ENCODE measurements at regions not wholly inside any gene's neighbourhood (a gene's known extent, or its start where the extent isn't known, plus 50 kb on each side); places are given as distances from the start of the nearest gene placed in this dataset.
"Not testable (repeated sequence)": the region's sequence is repeated elsewhere in the genome, so short reads cannot be mapped to it uniquely, and the experiment has no call there.

DNA sequence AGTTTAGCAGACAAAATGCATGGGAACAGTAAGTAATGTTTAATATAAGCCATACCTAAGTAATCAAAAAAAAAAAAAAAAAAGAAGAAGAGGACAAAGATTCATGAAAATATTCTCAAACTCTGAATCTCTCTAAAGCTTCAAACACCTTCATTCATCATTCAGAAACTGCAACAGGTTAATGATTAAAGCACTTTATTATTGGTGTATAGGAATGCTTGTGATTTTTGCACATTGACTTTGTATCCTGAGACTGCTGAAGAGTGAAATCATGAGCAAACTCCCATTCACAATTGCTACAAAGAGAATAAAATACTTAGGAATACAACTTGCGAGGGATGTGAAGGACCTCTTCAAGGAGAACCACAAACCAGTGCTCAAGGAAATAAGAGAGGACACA lies 278.4 kb upstream of the DCN start:
- DNase-seq (ENCODE audit: low read depth in 2 of 2) = no peak

GRCh38 chr12:91460469-91460868 lies 277.9 kb upstream of the DCN start:
- no peak for DNase-seq (ENCODE audit: low read depth in 2 of 2)

DNA sequence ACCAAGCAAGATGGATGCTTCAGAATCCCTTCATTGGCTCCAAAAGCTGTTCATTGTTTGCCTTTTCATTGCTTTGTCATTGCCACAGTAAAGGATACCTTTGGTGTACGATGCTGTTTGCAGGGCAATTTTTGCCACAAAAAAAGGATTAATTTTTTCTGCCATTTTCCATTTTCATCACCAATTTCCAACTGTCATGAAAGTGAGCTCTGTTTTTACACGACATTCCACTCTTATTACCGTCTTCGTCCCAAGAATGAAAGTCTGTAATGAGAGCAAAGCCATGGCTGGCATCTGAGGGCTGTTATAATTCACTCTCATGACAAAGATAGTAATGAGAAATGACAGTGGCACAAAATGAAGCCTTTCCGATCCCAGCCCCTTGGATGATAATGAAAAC lies 272.7 kb upstream of the DCN start:
- DNase-seq (ENCODE audit: low read depth in 2 of 2) = no peak

GRCh38 chr12:91454179-91454578 lies 271.6 kb upstream of the DCN start:
- DNase-seq (ENCODE audit: low read depth in 2 of 2) = no peak

GRCh38 chr12:91452464-91452863 lies 269.8 kb upstream of the DCN start:
- not testable (repeated sequence) for DNase-seq (ENCODE audit: low read depth in 2 of 2)

DNA sequence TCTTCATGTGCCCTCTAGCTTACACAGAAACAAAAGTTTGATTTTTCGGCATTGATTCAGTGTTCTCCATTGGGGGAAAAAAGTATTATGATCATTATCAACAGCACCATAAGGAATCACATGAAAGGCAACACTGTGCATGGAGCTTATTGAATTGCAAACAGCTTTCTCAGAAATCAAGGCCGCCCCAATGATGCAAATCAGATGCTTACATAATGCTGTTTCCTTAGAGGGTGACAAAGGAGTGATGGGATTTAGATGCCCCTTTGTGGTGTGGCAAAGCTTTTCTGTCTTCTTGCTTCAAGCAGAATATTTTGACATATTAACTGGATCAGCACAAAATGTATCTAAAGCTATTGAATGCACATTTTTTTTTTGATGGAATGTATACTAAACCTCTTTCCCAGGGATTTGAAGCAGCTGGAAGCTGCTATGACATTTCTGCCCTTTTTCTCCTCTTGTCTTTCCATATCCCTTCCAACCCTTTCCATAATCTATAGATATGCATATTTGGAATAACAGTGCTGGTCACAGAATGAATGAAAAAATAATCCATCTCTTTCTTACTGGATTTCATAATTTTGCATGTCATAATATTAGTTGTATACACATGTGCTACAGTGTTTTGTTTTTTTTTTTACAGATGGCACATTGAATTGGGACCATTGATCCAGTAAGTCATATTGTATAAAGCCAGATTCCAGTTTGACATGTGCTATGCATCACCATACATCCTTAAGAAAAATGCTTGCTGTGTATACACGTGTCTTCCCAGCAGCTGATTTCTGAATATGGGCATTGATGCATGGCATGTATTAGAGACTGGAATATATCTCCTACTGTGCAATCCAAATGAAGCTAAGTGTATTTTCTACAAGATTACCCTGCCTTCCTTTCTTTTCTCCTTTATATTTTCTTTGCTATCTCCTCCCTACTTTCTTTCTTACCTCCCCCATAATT lies 259.7 kb upstream of the DCN start:
- DNase-seq (ENCODE audit: low read depth in 2 of 2) = no peak

DNA sequence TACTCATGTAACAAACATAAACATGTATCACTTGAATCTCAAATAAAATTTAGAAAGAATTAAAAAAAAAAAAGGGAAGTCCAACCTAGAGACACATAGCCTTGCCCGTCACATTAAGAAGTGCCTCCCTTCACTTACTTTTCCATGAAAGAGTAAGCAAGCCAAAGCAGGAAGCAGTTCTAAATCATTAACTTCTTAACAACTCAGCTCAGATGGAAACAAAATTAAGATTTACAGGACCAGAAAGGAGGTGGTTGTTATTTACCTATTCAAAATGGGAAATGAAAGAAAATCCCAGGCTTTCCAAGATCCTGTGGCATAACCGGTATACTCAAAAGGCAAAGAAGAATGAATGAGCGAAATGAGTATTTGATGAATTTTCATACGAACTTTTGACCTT lies 258.6 kb upstream of the DCN start:
- no peak for DNase-seq (ENCODE audit: low read depth in 2 of 2)

DNA sequence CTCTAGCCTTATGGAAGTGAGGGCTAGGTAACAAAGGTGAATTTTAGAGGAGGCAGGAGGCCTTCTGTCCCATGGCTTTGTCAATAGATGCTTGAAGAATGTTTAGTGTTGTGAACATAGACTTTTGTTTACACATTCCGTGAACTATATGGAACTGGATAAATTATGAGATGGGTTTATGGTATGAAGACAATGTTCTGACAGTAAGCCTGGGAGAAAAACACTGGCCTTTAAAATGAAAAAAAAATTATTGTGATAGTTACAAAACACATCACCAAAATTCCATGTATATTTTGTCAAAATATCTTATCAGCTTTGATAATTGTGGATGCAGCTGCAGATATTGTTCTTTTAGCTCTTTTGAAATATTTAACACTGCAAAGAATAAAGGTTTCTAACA lies 251.5 kb upstream of the DCN start:
- no peak for DNase-seq (ENCODE audit: low read depth in 2 of 2)

GRCh38 chr12:91432755-91433154 lies 250.1 kb upstream of the DCN start:
- DNase-seq (ENCODE audit: low read depth in 2 of 2) = no peak

- no peak for DNase-seq (ENCODE audit: low read depth in 2 of 2)
Measured at GRCh38 chr12:91432089-91432488, 249.5 kb upstream of the DCN start.

DNA sequence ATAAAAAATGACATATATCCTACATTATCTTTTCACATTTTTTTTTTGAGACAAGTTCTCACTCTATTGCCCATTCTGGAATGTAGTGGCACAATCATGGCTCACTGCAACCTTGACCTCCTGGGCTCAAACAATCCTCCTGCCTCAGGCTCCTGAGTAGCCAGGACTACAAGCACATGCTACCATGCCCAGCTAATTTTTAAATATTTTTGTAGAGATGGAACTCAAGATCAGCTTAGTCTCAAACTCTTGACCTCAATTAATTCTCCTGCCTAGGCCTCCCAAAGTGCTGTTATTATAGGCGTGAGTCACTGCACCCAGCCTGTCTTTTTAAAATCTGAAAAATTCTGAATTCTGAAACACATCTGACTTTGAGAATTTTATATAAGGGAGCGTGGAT lies 241.9 kb upstream of the DCN start:
- DNase-seq (ENCODE audit: low read depth in 2 of 2) = no peak

DNA sequence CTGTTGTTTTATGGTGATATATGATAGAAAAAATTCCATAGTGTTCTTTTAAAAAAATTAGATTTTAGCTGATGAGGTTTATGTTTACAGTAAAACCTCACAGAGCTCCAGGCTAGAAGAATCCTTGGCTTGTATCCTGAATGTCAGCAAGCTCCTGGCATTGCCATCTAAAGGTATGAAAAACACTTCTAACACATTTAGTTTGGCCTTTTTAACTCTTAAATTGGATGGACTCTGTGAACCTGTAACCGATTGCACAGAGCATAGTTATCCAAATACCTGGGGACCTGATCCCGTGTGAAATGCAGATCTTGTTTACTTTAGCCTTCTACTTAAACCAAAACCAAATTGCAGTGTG lies 241.1 kb upstream of the DCN start:
- no peak for DNase-seq (ENCODE audit: low read depth in 2 of 2)

DNA sequence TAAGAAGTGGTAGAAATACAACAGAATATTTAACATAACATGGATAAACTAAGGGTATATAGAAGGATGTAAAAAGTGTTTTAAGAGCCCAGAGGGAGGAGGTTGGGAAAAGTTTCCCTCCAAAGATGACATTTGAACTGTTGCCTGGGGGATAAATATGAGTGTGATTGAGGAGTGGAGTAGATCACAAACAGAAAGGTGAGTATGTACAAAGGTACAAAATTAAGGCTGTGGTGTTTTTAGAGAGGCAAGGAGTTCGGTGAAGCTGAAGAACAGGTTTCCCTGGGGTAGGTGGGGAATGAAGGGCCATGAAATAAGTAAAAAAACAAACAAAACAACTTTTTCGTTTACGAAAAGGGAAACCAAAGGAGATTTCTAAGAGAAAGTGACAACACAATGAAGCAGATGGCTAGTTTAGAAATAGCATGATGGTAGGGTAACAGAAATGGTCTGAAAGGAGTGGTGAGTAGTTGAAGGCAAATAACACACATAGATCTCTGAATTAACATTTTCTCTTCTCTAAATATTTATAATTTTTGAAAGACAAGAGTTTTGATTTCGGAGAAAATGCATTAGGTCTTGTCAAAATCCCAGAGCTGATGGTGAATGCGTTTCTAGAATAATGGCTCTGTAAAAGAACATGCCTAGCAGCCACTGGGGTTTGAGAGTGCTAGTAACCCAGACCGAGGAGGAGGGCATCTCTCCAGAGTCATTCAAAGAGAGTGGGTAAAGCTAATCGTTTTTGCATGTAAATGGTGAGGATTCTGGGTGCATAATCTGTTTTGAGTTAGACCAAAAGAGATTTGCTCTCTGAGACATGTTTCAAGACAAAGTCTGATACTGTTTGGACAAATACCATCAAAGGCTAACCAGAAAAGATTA lies 240.4 kb upstream of the DCN start:
- no peak for DNase-seq (ENCODE audit: low read depth in 2 of 2)

- DNase-seq (ENCODE audit: low read depth in 2 of 2) = no peak
Measured at GRCh38 chr12:91422127-91422526, 239.5 kb upstream of the DCN start.

DNA sequence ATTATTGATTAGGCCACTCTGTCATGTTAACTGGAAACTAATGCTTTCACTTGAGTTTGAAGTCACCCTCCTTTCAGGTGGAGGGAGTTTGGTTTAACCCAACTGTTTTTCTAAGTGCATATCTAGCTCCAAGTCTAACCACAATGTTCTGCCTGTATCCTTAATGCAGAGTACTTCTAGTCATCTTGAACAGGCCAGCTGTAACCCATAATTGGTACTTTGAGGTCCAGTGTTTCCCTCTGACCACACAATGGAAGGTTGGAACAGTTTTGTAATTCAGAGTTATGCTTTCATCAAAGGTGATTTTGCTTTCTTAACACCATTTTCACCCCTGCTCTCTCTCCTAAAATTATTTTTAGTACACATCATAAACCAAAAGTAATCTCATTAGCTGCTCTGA lies 237.2 kb upstream of the DCN start:
- no peak for DNase-seq (ENCODE audit: low read depth in 2 of 2)

- DNase-seq (ENCODE audit: low read depth in 2 of 2) = no peak
Measured at GRCh38 chr12:91418221-91419090, 235.8 kb upstream of the DCN start.

- no peak for DNase-seq (ENCODE audit: low read depth in 2 of 2)
Measured at GRCh38 chr12:91417650-91418049, 235.0 kb upstream of the DCN start.

DNA sequence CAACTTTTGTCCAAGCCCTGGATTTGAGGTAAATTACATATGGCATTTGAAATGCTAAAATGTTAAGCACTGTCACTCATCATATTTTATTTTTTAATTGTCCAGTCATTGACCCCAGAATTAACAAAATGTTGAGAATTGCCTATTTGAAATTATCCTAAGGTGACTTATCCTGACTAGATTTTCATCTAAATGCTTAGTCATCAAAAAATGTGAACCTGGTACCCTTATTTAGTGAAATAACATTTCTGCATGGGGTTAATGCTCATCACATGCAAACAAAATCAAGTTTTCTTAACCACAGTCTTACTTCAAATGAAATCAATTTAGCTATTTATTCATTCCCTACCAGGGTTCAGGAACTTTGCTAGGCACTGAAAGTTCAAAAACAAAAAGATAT lies 232.0 kb upstream of the DCN start:
- DNase-seq (ENCODE audit: low read depth in 2 of 2) = no peak

DNA sequence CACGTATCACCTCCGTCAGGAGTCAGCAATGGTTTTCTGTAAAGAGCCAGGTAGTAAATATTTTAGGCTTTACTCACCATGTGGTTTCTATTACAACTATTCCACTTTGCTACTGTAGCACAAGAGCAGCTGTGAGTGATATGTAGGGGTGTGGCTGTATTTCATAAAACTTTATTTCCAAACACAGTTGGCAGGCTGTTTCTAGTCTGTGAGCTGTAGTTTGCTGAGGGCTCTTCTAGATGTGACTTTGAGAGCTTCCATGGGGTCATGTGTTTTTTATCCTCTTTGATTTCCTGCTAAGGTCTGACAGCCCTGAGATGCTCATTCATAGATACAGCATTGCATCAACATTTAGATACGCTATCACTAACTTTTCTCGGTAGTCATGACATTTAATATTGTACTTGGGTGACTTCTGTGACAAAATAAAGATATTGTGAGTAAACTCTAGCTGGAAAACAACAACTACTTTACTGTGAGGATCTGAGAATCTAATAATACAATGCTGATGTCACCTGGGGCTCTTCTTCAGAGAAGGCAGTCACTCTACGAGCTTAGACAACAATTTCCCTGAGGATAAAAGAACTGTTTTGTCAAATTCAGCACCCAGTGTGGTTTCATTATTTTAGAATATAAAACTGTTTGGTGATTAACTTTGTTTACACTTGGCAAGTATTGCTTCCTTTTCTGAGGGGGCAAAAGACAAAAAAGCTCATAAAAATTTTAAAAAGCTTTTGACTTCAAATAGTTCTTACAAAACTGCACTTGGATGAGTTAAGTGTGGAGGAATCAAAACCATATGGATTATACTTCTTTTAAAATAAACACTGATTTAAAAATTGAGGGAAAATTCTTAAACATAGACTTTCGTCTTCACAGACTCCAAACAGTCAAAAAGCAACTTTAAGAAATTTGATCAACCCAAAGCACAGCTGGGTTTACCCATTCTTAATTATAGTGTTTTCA lies 231.2 kb upstream of the DCN start:
- no peak for DNase-seq (ENCODE audit: low read depth in 2 of 2)

DNA sequence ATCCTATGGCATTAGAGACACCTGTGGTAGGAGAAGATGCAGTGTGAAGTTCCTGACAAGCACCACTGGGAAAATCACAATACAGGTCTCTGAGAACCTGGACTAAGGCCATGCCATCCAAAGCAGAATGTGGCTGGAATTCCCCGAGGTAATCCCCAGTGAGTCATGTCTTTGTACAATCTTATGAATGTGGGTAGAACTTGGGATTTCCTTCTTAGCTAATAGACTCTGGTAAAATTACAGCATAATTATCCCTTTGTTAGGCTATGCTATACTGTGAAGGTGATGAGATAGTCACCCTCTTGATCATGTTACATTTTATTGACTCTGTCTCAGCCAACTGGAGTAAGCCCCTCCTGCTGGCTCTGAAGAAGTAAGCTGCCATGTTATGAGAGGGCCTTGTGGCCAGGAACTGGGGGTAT lies 224.3 kb upstream of the DCN start:
- no peak for DNase-seq (ENCODE audit: low read depth in 2 of 2)

- DNase-seq (ENCODE audit: low read depth in 2 of 2) = no peak
Measured at GRCh38 chr12:91404441-91404840, 221.8 kb upstream of the DCN start.

All from stimulated activated CD8-positive, alpha-beta memory T cell treated with anti-CD3 and anti-CD28 coated beads, Interleukin-7, amount 100 ng/mL, for 4 hours (primary cell).